Activated effector memory CD4-positive, alpha-beta T cell treated with anti-CD3 and anti-CD28 coated beads, Interleukin-2, amount 50 U/mL, for 16 hours (primary cell): ENCODE measurements at regions not wholly inside any gene's neighbourhood (a gene's known extent, or its start where the extent isn't known, plus 50 kb on each side); places are given as distances from the start of the nearest gene placed in this dataset.
"Not testable (repeated sequence)": the region's sequence is repeated elsewhere in the genome, so short reads cannot be mapped to it uniquely, and the experiment has no call there.

ENCODE experiments used
- DNase-seq: peaks from one replicate; pipeline ENCODE4 v3.0.0-alpha.2; 2020

- DNase-seq, result not testable (repeated sequence)
Measured at GRCh38 chr21:5013455-5014304, 5507.7 kb upstream of the TPTE start.

- not testable (repeated sequence) for DNase-seq
Measured at GRCh38 chr21:5015187-5015586, 5506.2 kb upstream of the TPTE start.

GRCh38 chr21:5019120-5019519 lies 5502.3 kb upstream of the TPTE start:
- DNase-seq, result not testable (repeated sequence)

DNA sequence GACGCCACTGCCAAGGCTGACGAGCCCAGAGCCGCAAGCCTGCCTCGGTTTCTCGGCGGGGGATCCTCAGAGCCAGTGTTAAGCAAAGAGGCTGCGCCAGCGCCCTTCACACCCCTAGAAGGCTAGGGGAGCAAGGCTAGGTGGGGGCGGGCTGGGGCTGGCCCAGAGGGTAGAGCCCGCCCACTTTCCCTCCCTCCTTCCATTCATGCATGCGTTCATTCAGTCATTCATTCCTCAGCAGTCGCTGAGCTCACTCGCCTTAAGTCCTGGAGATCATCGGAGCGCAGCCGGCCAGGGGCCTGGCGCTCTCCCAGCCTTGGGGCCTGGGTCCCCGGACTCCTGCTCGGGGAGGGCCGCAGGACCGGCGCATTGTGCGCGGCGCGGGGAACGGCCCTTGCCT lies 5499.6 kb upstream of the TPTE start:
- not testable (repeated sequence) for DNase-seq

GRCh38 chr21:5022254-5022653 lies 5499.1 kb upstream of the TPTE start:
- not testable (repeated sequence) for DNase-seq

- not testable (repeated sequence) for DNase-seq
Measured at GRCh38 chr21:5022748-5023147, 5498.6 kb upstream of the TPTE start.

- DNase-seq, result not testable (repeated sequence)
Measured at GRCh38 chr21:5035147-5035546, 5486.2 kb upstream of the TPTE start.

- DNase-seq, result not testable (repeated sequence)
Measured at GRCh38 chr21:5035587-5035986, 5485.8 kb upstream of the TPTE start.

DNA sequence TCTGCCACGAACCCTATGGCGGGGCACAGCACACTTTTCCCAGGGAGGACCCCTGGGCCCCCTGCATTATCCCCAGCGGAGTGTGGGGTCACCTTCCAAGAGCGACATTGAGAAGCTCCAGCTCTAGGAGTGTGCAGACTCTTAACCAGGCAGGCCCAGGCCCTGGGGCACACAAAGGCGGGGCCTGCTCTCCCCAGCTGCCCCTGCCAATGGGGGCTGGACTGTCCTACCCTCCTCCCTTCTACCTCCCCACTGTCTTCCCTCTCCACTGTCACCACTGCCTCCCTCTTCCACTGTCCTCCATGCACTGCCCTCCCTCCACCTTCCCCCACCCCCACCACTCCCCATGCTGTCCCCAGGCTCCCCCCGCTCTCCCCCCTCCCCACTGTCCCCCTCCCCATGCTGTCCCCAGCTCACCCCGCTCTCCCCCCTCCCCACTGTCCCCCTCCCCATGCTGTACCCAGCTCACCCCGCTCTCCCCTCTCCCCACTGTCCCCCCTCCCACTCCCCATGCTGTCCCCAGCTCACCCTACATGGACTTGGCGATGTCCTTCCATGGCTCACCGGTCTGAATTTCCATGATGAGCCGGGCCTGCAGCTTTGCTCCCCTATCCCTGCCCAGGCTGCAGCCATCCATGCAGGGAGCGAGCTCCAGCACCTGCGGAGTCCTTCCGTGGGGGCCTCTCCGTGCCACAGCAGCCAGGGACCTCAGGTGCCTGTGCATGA lies 5483.6 kb upstream of the TPTE start:
- DNase-seq, result not testable (repeated sequence)

- not testable (repeated sequence) for DNase-seq
Measured at GRCh38 chr21:5039926-5040325, 5481.5 kb upstream of the TPTE start.

- not testable (repeated sequence) for DNase-seq
Measured at GRCh38 chr21:5042583-5042982, 5478.8 kb upstream of the TPTE start.

GRCh38 chr21:5044812-5045211 lies 5476.6 kb upstream of the TPTE start:
- DNase-seq, result not testable (repeated sequence)

GRCh38 chr21:5051303-5052018 lies 5469.9 kb upstream of the TPTE start:
- not testable (repeated sequence) for DNase-seq

GRCh38 chr21:5055027-5055754 lies 5466.2 kb upstream of the TPTE start:
- not testable (repeated sequence) for DNase-seq

GRCh38 chr21:5055996-5056962 lies 5465.1 kb upstream of the TPTE start:
- not testable (repeated sequence) for DNase-seq

GRCh38 chr21:5057077-5057476 lies 5464.3 kb upstream of the TPTE start:
- DNase-seq, result not testable (repeated sequence)

GRCh38 chr21:5060364-5061083 lies 5460.9 kb upstream of the TPTE start:
- DNase-seq, result not testable (repeated sequence)

DNA sequence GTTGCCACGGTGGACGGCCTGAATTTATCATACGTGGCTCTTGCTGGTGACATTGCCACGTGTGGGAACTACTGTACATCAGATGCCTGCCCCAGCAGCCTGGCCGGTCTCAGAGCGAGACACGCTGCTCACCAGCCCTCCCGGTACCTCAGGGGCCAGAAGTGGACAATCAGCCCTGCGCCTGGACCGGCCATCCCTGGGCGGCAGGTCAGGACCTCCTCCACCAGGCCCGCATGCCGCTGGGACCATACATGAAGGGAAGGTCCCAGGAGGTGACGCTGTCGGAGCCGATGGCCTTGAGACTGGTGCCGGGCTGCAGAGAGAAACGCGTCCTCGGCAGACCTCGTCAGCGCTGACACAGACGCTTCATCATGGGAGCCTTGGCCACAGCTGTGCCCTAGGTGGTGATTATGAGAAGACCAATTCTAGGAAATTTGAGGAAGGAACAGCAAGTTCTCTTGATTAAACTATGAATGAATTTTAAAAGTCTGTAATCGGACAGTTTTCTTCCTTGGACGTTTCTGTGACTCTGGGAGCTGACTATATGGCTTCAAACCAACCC lies 5456.7 kb upstream of the TPTE start:
- DNase-seq, result not testable (repeated sequence)

- peak; percentile 86 for DNase-seq
Measured at GRCh38 chr21:5065240-5066211, 5455.9 kb upstream of the TPTE start.
